BJ (cell line): ENCODE measurements at regions not wholly inside any gene's neighbourhood (a gene's known extent, or its start where the extent isn't known, plus 50 kb on each side); places are given as distances from the start of the nearest gene placed in this dataset.
"Not testable (repeated sequence)": the region's sequence is repeated elsewhere in the genome, so short reads cannot be mapped to it uniquely, and the experiment has no call there.

Experiments
- CTCF ChIA-PET: fragments of 350-600 bp; formaldehyde crosslinking; extraction: SDS; loops from one replicate; lab custom pipeline; 2021; ENCODE audit warnings: antibody characterized with exemption, inconsistent platforms; lab: Yijun Ruan, JAX
- POLR2A ChIA-PET: fragments of 300-600 bp; sonication (Branson Sonifier 250); formaldehyde crosslinking; extraction: SDS; loops from one replicate; lab custom pipeline; 2021; ENCODE audit warnings: antibody characterized with exemption; lab: Charles Lee
- DNase-seq: peaks from one replicate; pipeline ENCODE4 v3.0.0-alpha.2; 2011; ENCODE audit warnings: low read depth
- H3K27me3 ChIP-seq: 2 replicates; pipeline ENCODE4 v1.6.0; 2011; ENCODE audit warnings: low read length; ENCODE audit not compliant: control insufficient read depth, insufficient read depth
- H3K36me3 ChIP-seq: 2 replicates; pipeline ENCODE4 v1.5.1; 2011; ENCODE audit warnings: low read length; ENCODE audit not compliant: control insufficient read depth, insufficient read depth
- H3K4me3 ChIP-seq: 2 replicates; pipeline ENCODE4 v1.5.1; 2011; ENCODE audit warnings: low read depth, mild to moderate bottlenecking, control low read depth, low read length
- CTCF ChIP-seq: IDR thresholded peaks from 2 replicates; pipeline ENCODE4 v1.5.1; 2011; ENCODE audit warnings: low read depth, mild to moderate bottlenecking, control low read depth, inconsistent platforms, low read length, moderate library complexity; ENCODE audit not compliant: insufficient read depth

- CTCF ChIA-PET: no interaction called here
Measured at GRCh38 chr14:22177870-22178269, 411.2 kb downstream of the DAD1 start.

GRCh38 chr14:22176957-22177356, 412.1 kb downstream of the DAD1 start:
- no peak for DNase-seq
- TF ChIP-seq CTCF: no peak
- POLR2A ChIA-PET: no interaction called here
- no peak overlapping the region for H3K4me3 ChIP-seq
- no peaks in the 10 kb centered on the region for H3K36me3 ChIP-seq
- CTCF ChIA-PET: no interaction called here
- H3K27me3 ChIP-seq: no peaks in the 10 kb centered on the region

More at GRCh38 chr14:22177870-22178269, 411.2 kb downstream of the DAD1 start:
- H3K27me3 ChIP-seq: no peaks in the 10 kb centered on the region
- no peak for TF ChIP-seq CTCF
- no peak overlapping the region for H3K4me3 ChIP-seq
- POLR2A ChIA-PET: no interaction called here
- no peaks in the 10 kb centered on the region for H3K36me3 ChIP-seq
- no peak for DNase-seq

- CTCF ChIA-PET: not testable (repeated sequence)
Measured at GRCh38 chr14:22175278-22175558, 413.8 kb downstream of the DAD1 start.

GRCh38 chr14:22174412-22175277, 414.4 kb downstream of the DAD1 start:
- no peaks in the 10 kb centered on the region for H3K27me3 ChIP-seq
- no peak for DNase-seq

More at GRCh38 chr14:22175278-22175558, 413.8 kb downstream of the DAD1 start:
- H3K27me3 ChIP-seq, H3K4me3 ChIP-seq, DNase-seq, H3K36me3 ChIP-seq, POLR2A ChIA-PET: not testable (repeated sequence)

GRCh38 chr14:22168092-22168955, 420.7 kb downstream of the DAD1 start:
- Histone ChIP-seq H3K36me3 (no peaks in the 10 kb centered on the region), H3K4me3 (no peak overlapping the region), H3K27me3 (no peaks in the 10 kb centered on the region)
- ChIA-PET POLR2A (no interaction called here), CTCF (interaction anchor here (0.9 kb wide), 1 partner anchor 9 kb away, joined by 4 read pairs; no protein-coding TSS in a partner anchor)
- DNase-seq: no peak
- TF ChIP-seq CTCF: no peak

More at GRCh38 chr14:22174412-22175277, 414.4 kb downstream of the DAD1 start:
- no peaks in the 10 kb centered on the region for H3K36me3 ChIP-seq
- H3K4me3 ChIP-seq: no peak overlapping the region
- no peak for TF ChIP-seq CTCF
- ChIA-PET CTCF (interaction anchor here (1.1 kb wide), 1 partner anchor 9 kb away, joined by 3 read pairs; no protein-coding TSS in a partner anchor), POLR2A (no interaction called here)
